Tibial nerve (tissue), 3 donors: ENCODE measurements at regions not wholly inside any gene's neighbourhood (a gene's known extent, or its start where the extent isn't known, plus 50 kb on each side); places are given as distances from the start of the nearest gene placed in this dataset.

ENCODE experiments used
- POLR2A ChIP-seq, 2 donors: fragments of 450-650 bp; IDR thresholded peaks; one replicate each; pipeline ENCODE4 v1.6.1; 2017; ENCODE audit warnings: antibody characterized with exemption in 2 of 2, mild to moderate bottlenecking in 2 of 2, moderate library complexity in 2 of 2
- TF ChIP-seq, protein P1 (sequence below), 5 experiments: fragments of 200-600 bp in 3 of 5; fragments of 450-650 bp in 2 of 5; sonication (generic) in 3 of 5; IDR thresholded peaks; one replicate each; pipeline ENCODE4 v1.5.1; 2016 to 2019; ENCODE audit warnings: antibody characterized with exemption in 5 of 5, mild to moderate bottlenecking in 3 of 5, moderate library complexity in 2 of 5

DNA sequence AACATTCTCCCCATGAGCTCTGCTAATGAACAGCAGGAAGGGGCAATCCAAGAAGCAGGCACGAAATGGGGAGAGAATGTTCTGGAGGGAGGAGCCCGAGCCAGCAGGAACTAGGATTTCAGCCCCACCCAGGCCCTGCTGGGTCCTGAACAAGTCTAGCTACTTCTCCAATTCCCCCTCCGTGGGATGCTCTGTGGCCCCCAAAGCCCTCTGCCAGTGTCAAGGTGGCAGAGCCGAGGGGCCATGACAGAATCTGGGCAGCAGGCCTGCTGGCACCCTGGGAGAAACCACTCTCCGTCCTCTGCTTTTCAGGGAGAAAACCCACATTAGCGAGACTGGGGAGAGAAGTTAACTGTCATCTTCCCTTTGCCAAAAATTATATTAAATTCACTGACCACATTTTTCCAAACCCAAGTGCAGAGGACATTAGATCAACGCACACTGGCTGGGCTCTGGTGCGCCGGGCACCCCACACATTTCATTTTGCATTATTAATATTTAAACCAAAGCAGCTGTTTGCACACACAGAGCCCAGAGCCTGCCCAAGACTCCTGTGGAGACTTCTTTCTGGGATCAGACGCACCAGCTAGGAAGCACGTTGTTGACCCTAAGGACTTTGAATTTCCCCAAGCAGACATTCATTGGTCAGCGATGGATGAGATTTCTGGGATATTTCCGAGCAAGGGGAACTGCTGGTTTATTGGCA, 80.2 kb upstream of the PKDCC start:
- no peak for TF ChIP-seq POLR2A (IDR thresholded peaks at IDR 0.05)
- TF ChIP-seq, protein P1, sequence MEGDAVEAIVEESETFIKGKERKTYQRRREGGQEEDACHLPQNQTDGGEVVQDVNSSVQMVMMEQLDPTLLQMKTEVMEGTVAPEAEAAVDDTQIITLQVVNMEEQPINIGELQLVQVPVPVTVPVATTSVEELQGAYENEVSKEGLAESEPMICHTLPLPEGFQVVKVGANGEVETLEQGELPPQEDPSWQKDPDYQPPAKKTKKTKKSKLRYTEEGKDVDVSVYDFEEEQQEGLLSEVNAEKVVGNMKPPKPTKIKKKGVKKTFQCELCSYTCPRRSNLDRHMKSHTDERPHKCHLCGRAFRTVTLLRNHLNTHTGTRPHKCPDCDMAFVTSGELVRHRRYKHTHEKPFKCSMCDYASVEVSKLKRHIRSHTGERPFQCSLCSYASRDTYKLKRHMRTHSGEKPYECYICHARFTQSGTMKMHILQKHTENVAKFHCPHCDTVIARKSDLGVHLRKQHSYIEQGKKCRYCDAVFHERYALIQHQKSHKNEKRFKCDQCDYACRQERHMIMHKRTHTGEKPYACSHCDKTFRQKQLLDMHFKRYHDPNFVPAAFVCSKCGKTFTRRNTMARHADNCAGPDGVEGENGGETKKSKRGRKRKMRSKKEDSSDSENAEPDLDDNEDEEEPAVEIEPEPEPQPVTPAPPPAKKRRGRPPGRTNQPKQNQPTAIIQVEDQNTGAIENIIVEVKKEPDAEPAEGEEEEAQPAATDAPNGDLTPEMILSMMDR (IDR thresholded peaks at IDR 0.05), result no peak
